HG03432 (cell line): ENCODE measurements at regions not wholly inside any gene's neighbourhood (a gene's known extent, or its start where the extent isn't known, plus 50 kb on each side); places are given as distances from the start of the nearest gene placed in this dataset.

ENCODE experiments used
- ATAC-seq: cut with Tn5 transposase; IDR thresholded peaks from one replicate; pipeline ENCODE4 v1.9.1; 2021; ENCODE audit warnings: mild to moderate bottlenecking, moderate library complexity; ENCODE audit not compliant: unreplicated experiment

GRCh38 chr3:5787861-5788488 lies 600.5 kb downstream of the EDEM1 start:
- ATAC-seq: no peak

- ATAC-seq: no peak
Measured at GRCh38 chr3:5788496-5788895, 601.0 kb downstream of the EDEM1 start.

GRCh38 chr3:5791558-5791957 lies 604.1 kb downstream of the EDEM1 start:
- no peak for ATAC-seq

- no peak for ATAC-seq
Measured at GRCh38 chr3:5796541-5796940, 609.0 kb downstream of the EDEM1 start.

GRCh38 chr3:5798809-5799208 lies 611.3 kb downstream of the EDEM1 start:
- no peak for ATAC-seq

GRCh38 chr3:5799398-5799797 lies 611.9 kb downstream of the EDEM1 start:
- no peak for ATAC-seq

GRCh38 chr3:5800965-5801364 lies 613.5 kb downstream of the EDEM1 start:
- no peak for ATAC-seq

GRCh38 chr3:5806192-5806591 lies 618.7 kb downstream of the EDEM1 start:
- no peak for ATAC-seq

GRCh38 chr3:5809586-5810246 lies 622.2 kb downstream of the EDEM1 start:
- no peak for ATAC-seq

GRCh38 chr3:5811016-5811415 lies 623.5 kb downstream of the EDEM1 start:
- no peak for ATAC-seq

- no peak for ATAC-seq
Measured at GRCh38 chr3:5813521-5813920, 626.0 kb downstream of the EDEM1 start.

GRCh38 chr3:5822843-5823242 lies 635.3 kb downstream of the EDEM1 start:
- ATAC-seq: no peak

GRCh38 chr3:5826467-5826866 lies 639.0 kb downstream of the EDEM1 start:
- no peak for ATAC-seq

- ATAC-seq: no peak
Measured at GRCh38 chr3:5828251-5828650, 640.7 kb downstream of the EDEM1 start.

GRCh38 chr3:5840056-5840455 lies 652.5 kb downstream of the EDEM1 start:
- ATAC-seq: no peak

GRCh38 chr3:5841599-5841998 lies 654.1 kb downstream of the EDEM1 start:
- no peak for ATAC-seq

- no peak for ATAC-seq
Measured at GRCh38 chr3:5846261-5846660, 658.8 kb downstream of the EDEM1 start.

GRCh38 chr3:5861151-5861550 lies 673.6 kb downstream of the EDEM1 start:
- no peak for ATAC-seq

- no peak for ATAC-seq
Measured at GRCh38 chr3:5874931-5875341, 687.4 kb downstream of the EDEM1 start.

GRCh38 chr3:5888851-5889250 lies 701.3 kb downstream of the EDEM1 start:
- ATAC-seq: no peak

- no peak for ATAC-seq
Measured at GRCh38 chr3:5889374-5889773, 701.9 kb downstream of the EDEM1 start.

GRCh38 chr3:5891711-5892110 lies 704.2 kb downstream of the EDEM1 start:
- ATAC-seq: no peak

- ATAC-seq: no peak
Measured at GRCh38 chr3:5898106-5898505, 710.6 kb downstream of the EDEM1 start.
